Stromal cell of bone marrow (primary cell): ENCODE measurements at regions not wholly inside any gene's neighbourhood (a gene's known extent, or its start where the extent isn't known, plus 50 kb on each side); places are given as distances from the start of the nearest gene placed in this dataset.
"Not testable (repeated sequence)": the region's sequence is repeated elsewhere in the genome, so short reads cannot be mapped to it uniquely, and the experiment has no call there.

Source experiments
- DNase-seq: peaks from one replicate; pipeline ENCODE4 v3.0.0-alpha.2; 2012; ENCODE audit warnings: low read depth

- no peak for DNase-seq
Measured at GRCh38 chr12:4191642-4192041, 81.9 kb upstream of the CCND2 start.

- no peak for DNase-seq
Measured at GRCh38 chr12:4191149-4191548, 82.4 kb upstream of the CCND2 start.

GRCh38 chr12:4190366-4191063 is 83.0 kb upstream of the CCND2 start:
- no peak for DNase-seq

- DNase-seq, result no peak
Measured at GRCh38 chr12:4189721-4190120, 83.8 kb upstream of the CCND2 start.

GRCh38 chr12:4187916-4188315 is 85.6 kb upstream of the CCND2 start:
- DNase-seq, result no peak

GRCh38 chr12:4187315-4187714 is 86.2 kb upstream of the CCND2 start:
- DNase-seq, result not testable (repeated sequence)

GRCh38 chr12:4178424-4179170 is 95.0 kb upstream of the CCND2 start:
- DNase-seq, result no peak

- no peak for DNase-seq
Measured at GRCh38 chr12:4177262-4177661, 96.3 kb upstream of the CCND2 start.

- no peak for DNase-seq
Measured at GRCh38 chr12:4176168-4176567, 97.4 kb upstream of the CCND2 start.

- DNase-seq, result no peak
Measured at GRCh38 chr12:4174417-4174816, 99.1 kb upstream of the CCND2 start.

- DNase-seq, result no peak
Measured at GRCh38 chr12:4172999-4173398, 100.6 kb upstream of the CCND2 start.

GRCh38 chr12:4171742-4172141 is 101.8 kb upstream of the CCND2 start:
- DNase-seq, result no peak

GRCh38 chr12:4169959-4170358 is 103.6 kb upstream of the CCND2 start:
- DNase-seq, result no peak

GRCh38 chr12:4169531-4169930 is 104.0 kb upstream of the CCND2 start:
- DNase-seq, result no peak

GRCh38 chr12:4168036-4168435 is 105.5 kb upstream of the CCND2 start:
- no peak for DNase-seq

- DNase-seq, result peak; percentile 8
Measured at GRCh38 chr12:4164559-4165558, 108.7 kb upstream of the CCND2 start.

GRCh38 chr12:4164188-4164558 is 109.4 kb upstream of the CCND2 start:
- DNase-seq, result no peak

- no peak for DNase-seq
Measured at GRCh38 chr12:4161718-4162117, 111.8 kb upstream of the CCND2 start.

- DNase-seq, result no peak
Measured at GRCh38 chr12:4160314-4161040, 113.1 kb upstream of the CCND2 start.

GRCh38 chr12:4159851-4160250 is 113.7 kb upstream of the CCND2 start:
- no peak for DNase-seq

- DNase-seq, result no peak
Measured at GRCh38 chr12:4158306-4158705, 115.3 kb upstream of the CCND2 start.

- DNase-seq, result no peak
Measured at GRCh38 chr12:4157122-4157521, 116.4 kb upstream of the CCND2 start.
